HG03520 (cell line): ENCODE measurements at regions not wholly inside any gene's neighbourhood (a gene's known extent, or its start where the extent isn't known, plus 50 kb on each side); places are given as distances from the start of the nearest gene placed in this dataset.

ENCODE experiments used
- ATAC-seq: cut with Tn5 transposase; IDR thresholded peaks from one replicate; pipeline ENCODE4 v1.9.1; 2021; ENCODE audit warnings: mild to moderate bottlenecking, moderate library complexity; ENCODE audit not compliant: unreplicated experiment

DNA sequence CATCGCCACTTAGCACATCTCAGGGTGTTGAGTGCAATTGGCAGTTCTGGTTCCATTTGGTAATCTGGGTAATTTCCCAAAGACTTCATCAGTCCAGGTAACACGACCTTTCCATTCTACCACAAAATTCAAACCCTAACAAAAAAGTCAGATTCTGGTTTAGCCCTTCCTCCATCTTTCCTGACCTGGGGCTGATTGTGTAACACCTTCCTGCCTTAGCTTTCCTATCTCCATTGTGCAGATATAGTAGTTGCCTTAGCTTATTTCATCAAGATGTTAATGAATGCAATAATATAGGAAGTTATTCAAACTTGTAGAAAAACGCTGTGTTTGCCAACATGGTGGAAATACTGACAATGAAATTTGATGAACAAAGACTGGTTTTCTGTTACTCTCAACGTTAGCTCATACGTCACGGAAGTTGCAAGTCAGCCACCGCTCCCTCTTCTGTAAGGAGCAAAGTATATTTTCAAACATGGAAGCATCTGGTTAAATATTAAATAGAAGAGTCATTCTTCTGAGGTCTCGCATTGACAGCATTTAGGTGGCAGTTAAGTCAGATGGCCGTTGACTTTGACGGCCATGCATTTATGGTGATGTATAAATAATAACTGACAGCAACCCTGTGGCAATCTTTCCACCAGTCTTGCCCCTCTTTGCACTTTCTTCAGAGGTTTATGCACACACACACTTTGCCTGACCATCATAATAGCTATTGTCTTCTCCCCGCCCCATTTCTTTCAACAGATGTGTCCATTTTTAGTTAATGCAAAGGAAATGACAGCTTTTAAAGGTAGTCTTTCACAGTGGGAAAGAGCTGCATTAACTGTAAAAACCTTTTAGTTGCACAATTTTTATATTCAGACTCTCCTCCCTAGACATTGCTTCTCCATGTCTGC is 205.1 kb upstream of the BMPER start:
- ATAC-seq, result no peak

DNA sequence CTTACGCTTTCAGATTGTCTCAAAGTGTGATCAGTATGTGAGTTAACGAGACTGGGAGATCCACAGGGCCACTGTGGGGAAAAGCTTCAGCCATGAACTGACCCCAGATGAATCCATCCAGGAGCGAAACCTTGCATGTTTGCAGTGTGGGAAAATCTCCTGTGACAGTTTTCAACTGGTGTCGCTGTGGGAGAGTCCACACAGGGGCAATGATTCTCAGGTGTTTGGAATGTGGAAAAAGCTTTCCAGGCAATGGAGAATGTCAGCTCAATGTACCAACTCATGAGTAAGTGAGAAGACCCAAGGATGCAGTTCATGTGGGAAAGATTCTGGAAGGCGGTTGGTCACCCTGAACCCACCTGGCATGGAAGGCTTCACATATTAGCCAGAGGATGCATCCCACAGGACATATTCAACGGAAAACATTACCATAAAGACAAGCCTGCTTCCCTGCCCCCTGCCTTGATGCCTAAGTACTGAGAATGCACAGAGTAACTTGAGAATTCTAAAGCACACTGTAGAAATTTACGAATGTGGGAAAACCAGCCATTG is 204.1 kb upstream of the BMPER start:
- ATAC-seq, result no peak

DNA sequence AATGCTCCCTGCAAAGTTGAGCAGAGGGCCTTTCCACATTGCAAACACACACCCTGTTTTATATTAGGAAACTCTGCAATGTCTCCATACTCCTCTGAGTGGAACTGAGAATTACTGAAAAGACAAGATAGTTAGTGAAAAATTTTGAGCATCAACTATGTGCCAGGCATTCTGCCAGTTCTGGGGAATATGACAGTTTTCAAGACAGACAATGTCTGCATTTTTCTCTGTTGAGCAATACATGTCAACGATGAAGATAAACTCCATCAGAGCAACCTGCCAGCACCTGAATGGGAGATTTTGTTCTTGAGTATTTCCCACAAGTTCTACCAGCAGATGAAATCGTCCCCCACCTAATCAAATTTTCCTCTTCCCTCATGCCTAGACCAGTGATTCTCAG is 203.4 kb upstream of the BMPER start:
- no peak for ATAC-seq

DNA sequence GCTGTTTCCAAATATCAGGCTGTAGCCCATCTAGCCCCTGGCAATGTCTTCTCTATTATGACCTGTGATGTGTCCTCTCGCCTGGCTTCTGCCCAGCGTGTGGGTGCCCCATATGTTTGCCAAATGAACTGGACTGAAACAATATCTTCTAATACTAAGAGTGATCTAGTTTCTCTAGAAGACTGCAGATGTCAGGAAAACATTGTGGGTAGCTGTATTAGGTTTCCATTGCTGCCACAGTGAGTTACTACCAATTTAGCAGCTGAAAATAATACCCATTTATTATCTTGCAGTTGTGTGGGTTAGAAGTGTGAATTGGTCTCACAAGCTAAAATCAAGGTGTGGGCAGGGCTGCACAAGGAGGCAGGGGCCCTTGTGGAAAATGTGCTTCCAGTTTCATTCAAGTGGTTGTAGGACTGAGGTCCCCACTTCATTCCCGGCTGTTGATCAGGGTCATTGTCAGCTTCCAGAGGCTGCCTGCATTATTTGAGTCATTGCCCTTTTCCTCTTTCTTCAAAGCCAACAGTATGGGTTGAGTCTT is 202.8 kb upstream of the BMPER start:
- ATAC-seq, result no peak

DNA sequence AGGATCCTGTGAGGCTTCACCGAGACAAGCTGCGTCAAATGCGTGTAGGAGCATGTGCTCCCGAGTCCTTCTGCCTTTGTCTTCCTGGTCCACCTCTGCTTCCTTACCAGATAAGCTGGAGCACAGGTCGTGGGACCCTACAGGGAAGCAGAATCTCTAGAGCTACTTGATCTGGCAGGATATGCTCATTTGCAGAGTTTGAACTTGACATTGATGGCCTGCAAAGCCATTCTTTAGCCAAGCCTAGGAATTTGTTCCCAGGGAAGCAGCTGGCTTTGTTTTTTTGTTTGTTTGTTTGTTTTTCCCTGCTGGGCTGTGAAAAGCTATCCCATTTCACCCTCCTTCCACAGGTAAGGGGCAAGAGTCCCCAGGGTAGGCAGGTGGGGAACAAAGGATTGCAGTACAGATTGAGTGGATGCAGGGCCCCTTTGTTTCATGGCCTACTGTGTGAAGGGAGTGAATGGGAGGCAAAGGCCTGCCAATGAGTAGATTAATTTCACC is 200.0 kb upstream of the BMPER start:
- ATAC-seq, result no peak

DNA sequence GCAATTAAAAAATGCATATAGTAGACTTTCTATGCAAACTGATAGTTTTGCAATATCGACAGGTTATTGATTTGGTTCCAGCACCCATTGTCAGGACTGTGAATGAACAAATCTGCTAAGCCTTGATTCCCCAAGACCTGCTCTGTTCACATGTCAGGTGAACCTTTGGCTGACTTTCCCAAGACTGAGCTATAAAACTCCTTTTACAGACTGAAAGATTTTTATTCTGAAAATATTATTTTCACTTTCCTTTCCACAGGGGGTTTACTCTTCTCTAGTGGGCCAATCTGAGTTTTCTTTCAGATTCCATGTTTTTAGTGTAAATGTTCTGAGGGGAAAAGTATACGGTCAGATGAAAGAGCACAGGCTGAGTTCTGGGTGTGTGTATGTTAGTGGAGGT is 199.2 kb upstream of the BMPER start:
- no peak for ATAC-seq

DNA sequence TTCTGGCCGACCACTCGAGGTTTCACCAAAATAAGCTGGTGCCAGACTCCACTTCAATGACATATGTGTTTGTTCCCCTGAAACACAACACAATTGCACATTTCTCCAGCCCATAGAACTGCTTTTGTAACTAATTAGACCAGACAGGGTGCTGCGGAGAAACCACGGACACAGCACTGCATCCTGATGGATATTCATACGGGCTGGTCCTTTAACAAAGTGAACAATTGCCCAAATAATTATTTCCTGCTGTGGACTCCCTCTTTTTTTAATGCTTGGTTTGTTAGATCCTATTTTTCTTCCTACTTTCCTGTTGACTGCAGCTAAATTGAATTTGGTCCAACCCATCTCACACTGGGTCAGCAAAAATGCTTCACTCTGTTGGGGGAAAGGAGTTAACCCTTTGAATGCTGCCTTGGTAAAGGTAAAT is 198.6 kb upstream of the BMPER start:
- no peak for ATAC-seq

DNA sequence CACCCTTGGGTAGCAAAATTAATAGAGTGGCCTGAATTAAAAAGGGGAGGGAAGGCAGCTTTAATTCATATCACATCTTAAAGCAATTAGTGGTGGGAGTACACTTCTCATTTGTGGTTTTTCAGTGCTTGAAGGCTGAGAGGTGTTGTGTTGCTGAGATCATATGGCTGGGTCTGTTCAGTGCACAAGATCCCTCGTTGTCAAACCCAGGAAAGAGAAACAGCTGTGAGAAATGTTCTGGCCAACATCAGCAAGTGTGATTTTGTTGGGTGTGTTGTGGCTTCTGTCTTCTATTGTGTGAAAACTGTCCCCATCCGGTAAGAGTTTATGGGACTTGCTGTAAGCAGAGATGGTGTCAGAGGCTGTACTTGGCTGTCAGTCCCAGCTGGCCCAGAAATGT is 197.9 kb upstream of the BMPER start:
- ATAC-seq, result no peak

DNA sequence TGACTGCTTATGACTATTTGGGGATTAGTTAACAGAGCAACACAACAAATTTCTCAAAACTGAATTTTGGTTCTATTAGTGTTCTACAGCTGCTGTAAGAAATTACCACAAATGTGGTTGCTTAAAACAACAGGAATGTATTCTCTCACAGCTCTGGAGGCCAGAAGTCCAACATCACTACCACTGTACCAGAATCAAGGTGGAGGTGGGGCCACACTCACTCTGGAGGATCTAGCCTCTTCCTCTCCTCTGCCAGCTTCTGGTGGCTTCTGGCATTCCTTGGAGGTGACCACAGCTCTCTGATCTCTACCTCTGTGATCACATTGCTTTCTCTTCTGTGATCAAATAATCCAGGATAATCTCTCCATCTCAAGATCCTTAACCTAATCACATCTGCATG is 194.7 kb upstream of the BMPER start:
- ATAC-seq, result no peak

DNA sequence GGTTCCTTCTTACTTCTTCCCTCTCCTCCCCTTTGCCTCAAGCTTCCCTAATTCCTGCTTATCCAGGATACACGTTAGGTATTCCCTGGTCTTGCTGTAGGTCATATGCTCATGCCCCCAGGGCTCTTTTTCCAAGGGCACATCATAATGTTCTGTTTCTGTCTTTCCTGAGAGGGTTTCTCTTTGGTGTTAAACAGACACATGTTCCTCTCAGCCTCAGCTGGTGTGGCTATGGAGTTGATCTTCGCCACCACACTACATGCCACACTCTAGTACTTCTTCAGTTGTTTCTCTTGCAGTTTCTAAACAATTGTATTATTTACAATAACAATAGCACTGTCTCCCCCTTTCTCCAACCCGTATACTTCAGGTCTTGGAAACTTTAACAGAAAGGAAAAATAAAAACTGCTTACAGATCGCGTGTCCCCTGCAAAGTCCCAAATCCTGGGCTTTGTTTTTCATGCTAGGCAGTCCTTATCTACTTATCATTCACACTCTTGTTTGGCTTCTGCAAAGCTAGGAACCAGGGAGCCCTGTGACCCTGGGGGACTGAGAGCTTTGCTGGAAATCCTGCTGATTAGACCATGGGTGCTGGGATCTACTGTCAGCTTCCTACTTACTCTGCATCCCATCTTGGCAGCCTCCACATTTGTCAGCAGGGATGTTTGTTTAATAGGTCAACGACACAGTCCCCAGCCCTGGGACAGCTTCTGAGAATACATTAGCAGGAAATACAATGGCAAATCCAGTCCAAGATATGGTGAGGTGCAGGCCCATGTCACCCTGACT is 193.9 kb upstream of the BMPER start:
- ATAC-seq, result no peak

DNA sequence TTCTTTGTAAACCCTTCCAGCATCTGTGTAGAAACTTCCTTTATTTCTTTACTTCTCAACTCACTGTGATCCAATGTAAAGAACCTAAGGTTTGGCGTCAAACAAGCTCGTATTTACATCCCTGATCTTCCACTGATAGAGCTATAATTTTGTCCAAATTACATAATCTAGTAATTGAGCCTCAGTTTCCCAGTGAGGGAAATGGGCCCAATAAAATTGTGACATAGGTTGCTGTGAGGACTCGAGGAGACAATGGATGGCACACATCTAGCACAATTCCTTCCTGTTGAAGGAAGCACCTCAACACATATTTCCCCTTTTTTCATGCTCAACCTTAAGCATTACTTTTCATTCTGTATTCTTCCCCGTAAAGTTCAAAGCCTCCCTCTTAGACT is 193.3 kb upstream of the BMPER start:
- ATAC-seq, result no peak

DNA sequence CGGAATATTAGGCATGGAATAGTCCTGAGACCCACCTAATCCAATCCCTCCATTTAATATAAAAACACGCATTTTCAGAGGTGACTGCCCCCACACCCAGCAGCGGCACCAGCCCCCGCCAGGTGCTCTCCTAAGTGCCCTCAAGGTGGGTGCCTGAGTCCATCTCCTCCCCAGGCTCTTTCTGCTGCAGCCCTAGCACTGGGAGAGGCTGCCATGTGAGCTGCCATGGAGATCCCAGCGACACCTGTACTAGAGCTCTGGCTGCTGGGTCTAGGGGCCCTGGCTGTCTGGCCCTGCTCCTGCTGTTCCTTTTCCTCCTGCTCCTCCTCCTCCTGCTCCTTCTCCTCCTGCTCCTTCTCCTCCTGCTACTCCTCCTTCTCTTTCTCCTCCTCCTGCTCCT is 191.1 kb upstream of the BMPER start:
- ATAC-seq, result no peak

DNA sequence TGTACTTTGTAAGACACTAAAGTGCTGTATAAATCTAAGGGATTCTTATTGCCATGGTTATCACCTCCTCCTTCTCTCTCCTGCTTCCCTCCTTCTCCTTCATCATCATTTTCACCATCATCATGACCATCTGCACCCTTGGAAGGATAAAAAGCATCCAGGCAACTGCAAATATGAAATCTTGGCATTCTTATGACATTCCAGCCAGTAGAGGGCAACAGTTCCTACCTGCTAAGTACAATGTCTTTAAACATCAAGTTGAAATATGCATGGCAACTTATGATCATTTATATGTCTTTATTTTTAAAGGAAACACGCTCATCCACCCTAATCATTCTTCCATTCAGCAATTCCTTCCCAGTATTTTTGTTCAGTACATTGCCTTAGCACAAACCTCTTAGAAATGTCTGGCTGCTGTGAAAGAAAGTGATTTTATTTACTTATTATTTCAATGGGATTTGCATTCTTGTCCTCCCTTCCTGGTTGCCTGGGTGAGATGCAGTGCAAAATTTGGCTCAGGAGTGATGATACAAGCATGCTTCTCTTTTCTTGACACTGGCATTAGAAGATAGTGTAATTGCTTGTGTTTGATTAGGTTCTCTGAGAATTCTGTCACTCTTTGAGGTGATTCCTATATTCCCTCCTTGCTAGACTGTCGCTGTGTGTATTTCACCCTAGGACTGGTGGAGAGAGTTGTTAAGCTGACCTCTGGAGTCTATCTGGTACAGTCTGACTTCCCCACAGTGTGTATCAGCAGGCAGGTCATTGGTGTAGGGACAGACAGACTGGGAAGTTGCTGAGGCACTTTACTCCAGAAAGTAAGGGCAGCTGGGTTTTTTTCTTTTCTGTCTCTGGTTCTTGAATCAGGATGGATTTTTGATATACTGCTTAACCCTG is 188.5 kb upstream of the BMPER start:
- ATAC-seq, result no peak

DNA sequence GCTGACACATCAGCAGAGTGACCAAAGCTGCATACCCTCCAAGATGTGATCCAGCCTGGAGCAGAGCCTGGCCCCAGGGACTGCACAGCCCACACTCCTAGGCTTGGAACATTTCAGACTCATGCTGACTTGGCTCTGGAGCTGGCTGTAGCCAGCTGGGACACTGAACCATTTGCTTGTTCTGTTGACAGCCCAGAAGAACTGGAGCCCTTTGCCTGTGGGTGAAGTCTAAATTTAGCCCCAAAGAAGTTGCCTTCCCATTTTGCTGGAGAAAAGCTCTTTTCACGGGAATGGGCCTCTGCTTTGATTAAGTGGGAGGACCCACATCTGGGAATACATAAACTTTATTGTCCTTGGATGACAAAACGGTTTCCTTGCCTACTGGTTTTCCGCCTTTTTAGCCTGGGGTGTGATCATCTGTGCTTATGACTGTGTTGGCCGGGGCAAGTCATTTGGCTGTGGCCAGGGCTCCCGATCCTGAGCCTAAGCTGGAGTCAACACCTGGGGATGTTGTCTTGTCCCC is 186.2 kb upstream of the BMPER start:
- no peak for ATAC-seq

DNA sequence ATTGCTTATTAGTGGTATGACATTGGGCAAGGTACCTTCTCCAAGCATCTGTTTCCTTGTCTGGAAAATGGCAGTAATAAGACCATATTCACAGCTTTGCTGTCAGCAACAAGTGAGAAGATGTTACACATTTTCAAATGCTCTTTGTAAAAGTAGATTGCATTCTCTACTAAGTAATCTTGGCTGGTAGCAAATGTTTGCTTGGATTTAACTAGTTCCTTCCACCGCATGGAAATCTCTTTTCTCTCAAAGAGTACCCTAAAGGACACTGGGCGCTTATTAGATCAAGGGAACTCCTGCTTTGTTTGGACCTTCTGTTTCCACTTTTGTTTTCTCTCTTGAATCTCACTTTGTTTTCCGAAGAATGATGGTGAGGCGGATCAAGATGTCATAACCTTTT is 185.2 kb upstream of the BMPER start:
- ATAC-seq, result no peak

DNA sequence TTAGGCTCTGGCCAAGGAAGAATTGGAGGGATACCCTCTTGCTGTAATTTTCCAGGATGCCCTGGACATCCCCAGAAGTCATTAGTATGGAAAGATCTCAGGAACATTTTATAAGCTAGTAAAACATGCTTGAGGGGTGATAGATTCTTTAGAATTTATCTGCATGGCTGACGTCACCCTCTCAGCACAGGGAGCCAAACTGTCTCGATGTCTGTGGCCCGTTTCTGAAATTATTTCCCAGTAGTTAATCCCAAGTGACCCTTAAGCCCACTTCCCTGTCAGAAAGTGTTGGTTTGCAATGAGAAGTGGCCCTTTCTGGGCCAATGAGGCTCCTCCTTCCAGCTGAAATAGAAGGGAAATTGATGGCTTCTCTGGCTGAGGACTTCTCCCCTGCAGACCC is 184.5 kb upstream of the BMPER start:
- no peak for ATAC-seq

DNA sequence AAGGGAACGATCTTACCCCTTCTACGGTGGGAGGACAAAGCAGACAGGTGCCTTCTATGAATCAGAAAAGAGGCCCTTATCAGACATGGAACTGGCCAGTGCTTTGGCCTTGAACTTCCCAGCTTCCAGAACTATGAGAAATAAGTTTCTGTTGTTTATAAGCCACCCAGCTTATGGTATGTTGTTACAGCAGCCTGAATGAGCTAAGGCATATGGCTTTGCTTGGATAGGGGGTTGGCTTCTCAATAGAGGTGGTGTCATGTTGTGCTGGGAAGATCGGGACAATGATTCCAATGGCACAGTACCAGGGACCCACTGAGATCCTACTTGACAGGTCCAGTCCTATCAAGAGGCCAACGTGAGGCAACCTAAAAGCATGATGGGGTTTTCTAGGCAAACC is 183.4 kb upstream of the BMPER start:
- no peak for ATAC-seq

DNA sequence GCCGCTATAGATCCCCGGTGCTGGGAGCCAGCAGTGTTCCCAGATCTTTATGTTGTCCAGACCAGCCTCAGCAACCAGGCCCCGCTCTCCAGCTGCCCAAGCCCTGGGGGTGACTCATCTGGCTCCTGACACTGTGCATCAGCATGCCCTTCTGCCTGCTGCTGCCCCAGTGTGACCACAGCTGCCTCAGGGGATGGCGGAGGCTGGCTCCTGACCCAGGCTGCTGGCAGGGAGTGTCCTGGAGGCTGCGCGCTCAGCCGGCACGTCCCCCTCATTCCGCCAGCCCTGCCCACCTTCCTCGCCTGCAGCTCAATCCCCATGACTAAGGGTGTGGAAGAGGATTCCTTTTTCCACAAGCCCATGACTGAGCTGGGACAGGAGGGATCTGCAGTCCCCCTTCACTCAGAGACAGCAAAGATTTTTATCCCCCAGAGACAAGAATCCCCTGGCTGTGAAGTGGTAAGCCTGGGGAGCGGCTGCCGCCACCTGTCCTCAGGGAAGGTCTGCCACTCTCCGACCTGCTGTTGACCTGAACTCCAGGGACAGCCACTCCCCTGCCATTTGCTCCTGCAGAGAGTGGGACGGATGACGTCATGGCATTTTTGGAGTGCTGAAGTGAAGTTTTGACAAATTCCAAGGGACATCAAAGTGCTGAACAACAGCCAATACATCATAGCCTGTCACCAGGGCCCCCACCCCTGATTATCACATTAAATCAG is 182.8 kb upstream of the BMPER start:
- no peak for ATAC-seq

DNA sequence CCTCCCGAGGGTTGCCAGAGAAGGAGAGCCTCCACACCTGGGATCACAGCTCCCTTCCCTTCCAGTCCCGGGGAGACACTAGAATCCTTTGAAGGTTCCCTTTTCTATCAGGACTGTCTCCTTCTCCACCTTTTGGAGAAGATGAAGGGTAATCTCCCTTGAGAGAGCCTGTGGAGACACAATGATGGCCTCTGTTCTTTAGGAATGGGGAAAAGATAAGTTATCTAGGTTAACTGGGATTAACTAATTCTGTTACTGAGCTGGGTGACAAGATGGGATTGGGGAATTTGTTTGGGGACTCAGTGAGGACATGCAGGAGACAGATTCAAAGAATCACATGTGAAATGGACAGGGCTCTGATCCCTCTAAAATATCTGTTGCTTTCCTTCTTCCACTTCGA is 181.1 kb upstream of the BMPER start:
- ATAC-seq, result no peak
